KOPT-K1 (cell line): ENCODE measurements at regions not wholly inside any gene's neighbourhood (a gene's known extent, or its start where the extent isn't known, plus 50 kb on each side); places are given as distances from the start of the nearest gene placed in this dataset.

Source experiments
- H3K27ac ChIP-seq: fragments of 200-600 bp; sonication (generic); 2 replicates; pipeline ENCODE4 v1.5.1; 2016; ENCODE audit warnings: antibody characterized with exemption, mild to moderate bottlenecking, low read depth, low read length; ENCODE audit not compliant: poor library complexity, severe bottlenecking
- H3K36me3 ChIP-seq: fragments of 200-600 bp; sonication (generic); 2 replicates; pipeline ENCODE4 v1.5.1; 2017; ENCODE audit warnings: antibody characterized with exemption, mild to moderate bottlenecking, low read length, moderate library complexity; ENCODE audit not compliant: insufficient read depth
- H3K9me3 ChIP-seq: fragments of 200-600 bp; sonication (generic); 2 replicates; pipeline ENCODE4 v1.5.1; 2017; ENCODE audit warnings: antibody characterized with exemption, low read length, mild to moderate bottlenecking; ENCODE audit not compliant: insufficient read depth, poor library complexity, severe bottlenecking

DNA sequence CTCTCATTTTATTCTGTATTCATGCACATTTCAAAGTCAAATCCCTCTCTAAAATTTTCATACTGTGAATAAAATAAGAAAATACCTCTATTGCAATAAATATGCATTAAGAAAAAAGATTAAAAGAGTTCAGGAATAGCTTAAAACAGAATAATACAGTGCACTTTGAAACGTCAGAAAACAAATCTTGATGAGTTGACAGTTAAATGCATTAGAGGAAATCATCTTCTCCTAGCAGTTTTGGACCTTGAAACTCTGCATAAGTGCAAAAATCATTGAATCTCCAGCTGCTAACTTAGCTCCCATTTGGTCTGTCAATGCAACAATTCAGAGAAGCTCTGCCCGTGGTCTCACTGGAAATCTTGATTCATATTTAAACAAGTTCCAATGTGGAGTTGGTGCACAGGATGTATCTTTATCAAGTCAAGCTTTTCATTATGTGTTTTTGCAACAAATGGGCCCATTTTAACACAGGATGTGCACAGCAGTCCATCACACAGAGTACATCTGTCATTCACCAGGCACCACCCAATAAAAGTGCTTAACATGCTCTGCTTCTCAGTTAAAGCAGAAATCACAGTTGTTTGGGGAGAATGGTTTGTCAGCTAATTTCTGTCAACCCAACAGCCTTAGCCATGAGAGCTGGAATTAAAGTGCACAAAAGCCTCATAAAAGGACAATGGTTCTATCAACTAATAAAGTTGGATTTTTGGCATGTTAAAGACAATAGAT is 98.8 kb upstream of the ARRDC4 start:
- Histone ChIP-seq H3K27ac (no peak overlapping the region), H3K9me3 (no peaks in the 10 kb centered on the region), H3K36me3 (no peaks in the 10 kb centered on the region)

DNA sequence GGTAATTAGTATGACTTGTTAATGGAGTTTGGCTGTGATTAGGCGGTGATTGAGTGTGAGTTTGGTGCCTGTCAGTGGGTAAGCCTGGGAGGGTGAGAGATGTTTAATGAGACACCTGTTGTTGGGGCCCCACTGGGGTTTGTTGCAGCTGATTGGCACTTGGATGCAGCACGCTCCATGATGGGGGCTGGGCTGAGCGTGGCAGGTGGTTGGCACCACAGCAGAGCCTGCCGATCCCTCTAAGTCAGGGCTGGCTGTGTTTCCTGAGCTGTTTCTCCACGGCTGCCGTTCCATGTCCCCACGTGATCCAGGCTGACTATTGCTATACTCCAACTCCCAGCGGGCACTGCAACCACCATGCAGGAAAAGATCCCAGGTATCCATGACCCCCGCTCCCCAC is 93.5 kb upstream of the ARRDC4 start:
- no peak overlapping the region for H3K27ac ChIP-seq

DNA sequence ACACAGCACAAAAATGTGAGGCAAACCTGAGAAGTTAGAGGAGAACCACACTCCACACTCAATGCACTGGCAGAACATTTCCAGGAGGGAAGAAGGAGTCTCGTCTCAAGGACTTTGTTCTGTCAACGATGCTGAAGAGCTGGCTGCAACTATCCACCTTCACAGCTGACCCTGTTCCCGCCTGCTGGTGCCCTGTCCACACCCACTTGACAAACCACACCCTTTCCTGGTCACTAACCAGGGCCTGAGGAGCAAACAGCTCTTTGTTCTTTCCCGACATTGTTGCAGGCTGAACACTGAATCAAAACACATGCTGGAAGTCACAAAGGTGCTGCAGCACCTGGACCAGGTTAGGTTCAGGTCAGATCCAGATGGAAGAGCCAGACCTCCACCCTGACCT is 92.6 kb upstream of the ARRDC4 start:
- Histone ChIP-seq H3K27ac (no peak overlapping the region), H3K9me3 (no peaks in the 10 kb centered on the region), H3K36me3 (no peaks in the 10 kb centered on the region)

More for the DNA sequence above, 93.5 kb upstream of the ARRDC4 start:
- no peaks in the 10 kb centered on the region for H3K9me3 ChIP-seq
- H3K36me3 ChIP-seq, result no peaks in the 10 kb centered on the region

- Histone ChIP-seq H3K27ac (no peak overlapping the region), H3K36me3 (no peaks in the 10 kb centered on the region), H3K9me3 (no peaks in the 10 kb centered on the region)
These were observed 91.5 kb upstream of the ARRDC4 start for GRCh38 chr15:97868981-97869380.

DNA sequence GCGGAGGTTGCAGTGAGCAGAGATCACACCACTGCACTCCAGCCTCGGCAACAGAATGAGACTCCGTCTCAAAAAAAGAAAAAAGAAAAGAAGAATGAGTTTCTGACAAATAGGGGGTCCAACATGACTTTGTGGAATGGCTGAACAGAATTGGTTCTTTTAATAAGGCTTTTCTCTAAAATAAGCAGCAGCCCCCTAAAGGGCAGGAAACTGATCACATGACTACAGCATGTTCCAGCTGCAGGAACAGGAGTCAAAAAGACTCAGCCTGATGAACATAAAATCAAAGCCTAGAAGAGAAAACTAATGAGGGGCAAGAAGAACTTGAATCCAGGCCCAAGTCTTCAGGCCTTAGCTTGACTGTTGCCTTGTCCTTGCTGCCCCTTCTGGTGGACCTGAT is 89.7 kb upstream of the ARRDC4 start:
- H3K27ac ChIP-seq, result no peak overlapping the region
- H3K9me3 ChIP-seq, result no peaks in the 10 kb centered on the region
- no peaks in the 10 kb centered on the region for H3K36me3 ChIP-seq

GRCh38 chr15:97874139-97874538 is 86.4 kb upstream of the ARRDC4 start:
- Histone ChIP-seq H3K27ac (no peak overlapping the region), H3K36me3 (no peaks in the 10 kb centered on the region)

GRCh38 chr15:97875025-97875512 is 85.4 kb upstream of the ARRDC4 start:
- Histone ChIP-seq H3K9me3 (no peaks in the 10 kb centered on the region), H3K27ac (no peak overlapping the region), H3K36me3 (no peaks in the 10 kb centered on the region)

More at GRCh38 chr15:97874139-97874538, 86.4 kb upstream of the ARRDC4 start:
- H3K9me3 ChIP-seq, result no peaks in the 10 kb centered on the region

DNA sequence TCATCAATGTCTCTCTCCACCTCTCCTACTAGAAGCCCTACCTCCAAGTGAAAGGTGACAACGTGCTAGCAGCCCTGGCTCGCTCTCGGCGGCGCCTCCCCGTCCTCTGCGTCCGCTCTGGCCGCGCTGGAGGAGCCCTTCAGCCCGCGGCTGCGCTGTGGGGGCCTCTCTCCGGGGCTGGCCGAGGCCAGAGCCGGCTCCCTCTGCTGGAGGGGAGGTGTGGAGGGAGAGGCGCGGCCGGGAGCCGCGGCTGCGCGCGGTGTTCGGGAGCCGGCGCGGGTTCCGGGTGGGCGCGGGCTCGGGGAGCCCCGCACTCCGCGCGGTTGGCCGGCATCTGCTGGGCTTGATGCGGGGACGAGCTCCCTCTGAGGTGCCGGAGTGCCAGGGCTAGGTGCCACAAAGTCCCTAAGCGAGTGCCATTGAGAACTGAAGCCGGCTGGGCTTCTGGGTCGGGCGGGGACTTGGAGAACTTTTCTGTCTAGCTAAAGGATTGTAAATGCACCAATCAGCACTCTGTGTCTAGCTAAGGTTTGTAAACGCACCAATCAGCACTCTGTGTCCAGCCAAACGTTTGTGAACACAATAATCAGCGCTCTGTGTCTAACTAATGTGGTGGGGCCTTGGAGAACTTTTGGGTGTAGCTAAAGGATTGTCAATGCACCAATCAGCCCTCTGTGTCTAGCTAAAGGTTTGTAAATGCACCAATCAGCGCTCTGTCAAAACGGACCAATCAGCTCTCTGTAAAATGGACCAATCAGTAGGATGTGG is 84.8 kb upstream of the ARRDC4 start:
- no peak overlapping the region for H3K27ac ChIP-seq
- no peaks in the 10 kb centered on the region for H3K9me3 ChIP-seq
- H3K36me3 ChIP-seq, result no peaks in the 10 kb centered on the region

DNA sequence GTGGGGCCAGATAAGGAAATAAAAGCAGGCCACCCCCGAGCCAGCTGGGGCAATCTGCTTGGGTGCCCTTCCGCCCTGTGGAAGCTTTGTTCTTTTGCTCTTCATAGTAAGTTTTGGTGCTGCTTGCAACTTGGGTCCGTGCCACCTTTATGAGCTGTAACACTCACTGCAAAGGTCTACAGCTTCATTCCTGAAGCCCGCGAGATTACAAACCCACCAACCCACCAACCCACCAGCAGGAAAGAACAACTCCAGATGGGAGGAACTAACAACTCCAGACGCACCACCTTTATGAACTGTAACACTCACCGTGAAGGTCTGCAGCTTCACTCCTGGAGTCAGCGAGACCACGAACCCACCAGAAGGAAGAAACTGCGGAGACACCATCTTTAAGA is 84.2 kb upstream of the ARRDC4 start:
- H3K27ac ChIP-seq, result no peak overlapping the region
- no peaks in the 10 kb centered on the region for H3K9me3 ChIP-seq

DNA sequence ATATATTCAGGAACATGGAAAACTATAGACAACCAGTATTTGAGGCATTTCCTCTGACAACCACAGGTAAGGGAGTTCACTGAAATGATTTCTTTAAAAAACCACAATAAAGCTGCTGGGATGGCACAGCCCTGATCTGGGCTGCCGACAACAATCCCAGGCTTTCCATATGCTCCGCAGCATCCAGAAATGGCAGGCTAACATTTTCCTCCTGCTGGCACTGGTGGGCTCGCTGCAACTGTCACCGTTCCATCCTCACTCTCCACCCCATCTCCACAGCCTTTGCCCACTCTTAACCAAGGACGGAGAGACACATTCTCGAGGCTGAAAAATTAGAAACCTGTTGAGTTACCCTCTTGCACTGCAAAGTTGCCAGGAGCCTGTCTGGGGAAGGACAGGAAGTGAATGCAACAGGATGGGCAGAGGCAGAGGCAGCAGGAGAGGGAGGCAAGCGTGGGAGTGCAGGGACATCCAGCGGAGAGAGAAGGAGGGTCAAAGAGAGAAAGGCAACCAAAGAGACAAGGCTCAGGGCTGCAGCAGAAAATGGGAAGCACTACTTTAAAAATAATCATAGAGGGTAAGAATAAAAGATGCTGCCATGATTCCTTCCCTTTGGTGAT is 79.0 kb upstream of the ARRDC4 start:
- H3K27ac ChIP-seq, result no peak overlapping the region
- H3K9me3 ChIP-seq, result no peaks in the 10 kb centered on the region
- H3K36me3 ChIP-seq, result no peaks in the 10 kb centered on the region

More for the DNA sequence above, 84.2 kb upstream of the ARRDC4 start:
- H3K36me3 ChIP-seq, result no peaks in the 10 kb centered on the region

DNA sequence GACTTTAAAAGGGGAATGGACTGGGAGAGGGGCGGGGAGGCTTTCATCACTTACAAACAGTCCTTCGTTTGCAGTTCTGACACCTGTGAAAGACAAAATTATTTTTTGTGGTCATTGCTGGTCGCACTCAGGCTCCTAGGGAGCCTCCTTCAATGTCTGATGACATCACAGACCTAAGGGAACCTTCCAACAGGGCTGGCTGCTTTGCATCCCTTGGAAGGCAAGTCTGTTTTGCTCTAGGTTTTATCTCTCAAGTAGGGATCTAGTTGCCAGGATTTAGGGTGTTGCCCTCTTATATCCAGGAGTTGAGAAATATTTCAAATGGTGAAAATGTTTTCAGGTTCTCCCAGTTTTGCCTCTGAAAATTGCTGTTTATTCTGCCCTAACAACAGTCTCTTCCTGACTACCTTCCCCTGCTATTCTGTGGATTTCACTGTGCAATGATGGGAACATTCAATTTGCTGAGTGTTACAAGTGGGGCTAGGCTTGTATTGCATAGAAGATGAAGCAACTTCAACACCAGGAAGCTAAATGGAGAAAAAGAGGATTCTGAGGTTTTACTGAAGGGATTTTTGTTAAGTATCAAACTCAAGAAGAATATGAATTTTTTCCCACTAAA is 75.9 kb upstream of the ARRDC4 start:
- no peaks in the 10 kb centered on the region for H3K36me3 ChIP-seq
- H3K27ac ChIP-seq, result no peak overlapping the region
- H3K9me3 ChIP-seq, result no peaks in the 10 kb centered on the region

GRCh38 chr15:97890307-97890706 is 70.2 kb upstream of the ARRDC4 start:
- H3K9me3 ChIP-seq, result no peaks in the 10 kb centered on the region
- H3K36me3 ChIP-seq, result no peaks in the 10 kb centered on the region
- H3K27ac ChIP-seq, result no peak overlapping the region

- no peaks in the 10 kb centered on the region for H3K36me3 ChIP-seq
- H3K9me3 ChIP-seq, result no peaks in the 10 kb centered on the region
- no peak overlapping the region for H3K27ac ChIP-seq
These were observed 68.2 kb upstream of the ARRDC4 start for GRCh38 chr15:97892167-97892938.

- no peak overlapping the region for H3K27ac ChIP-seq
- no peaks in the 10 kb centered on the region for H3K9me3 ChIP-seq
- no peaks in the 10 kb centered on the region for H3K36me3 ChIP-seq
These were observed 66.5 kb upstream of the ARRDC4 start for GRCh38 chr15:97893967-97894366.
